ENCODE measurements at regions not wholly inside any gene's neighbourhood (a gene's known extent, or its start where the extent isn't known, plus 50 kb on each side); places are given as distances from the start of the nearest gene placed in this dataset.

DNA sequence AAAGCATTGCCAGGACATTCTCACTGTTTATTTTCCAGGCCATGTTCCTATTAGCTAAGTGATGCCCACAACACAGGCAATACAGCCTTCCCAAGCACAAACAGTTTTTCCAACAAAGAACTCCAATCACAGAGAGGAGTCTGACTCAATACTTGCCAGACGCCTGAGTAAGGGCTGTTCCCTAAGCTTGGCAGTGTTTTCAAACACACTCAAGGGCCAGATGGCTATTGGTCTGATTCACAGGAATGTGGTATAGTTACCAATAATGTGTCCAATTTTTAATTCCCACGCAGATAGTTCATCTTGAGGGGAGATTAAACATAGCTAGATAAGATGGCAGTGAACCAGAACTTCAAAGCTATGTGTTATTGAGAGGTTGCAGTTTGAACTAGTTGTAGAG lies 381.0 kb downstream of the SNAPC1 start:
- DNase-seq (ENCODE audit: low read depth in 2 of 2) = no peak

DNA sequence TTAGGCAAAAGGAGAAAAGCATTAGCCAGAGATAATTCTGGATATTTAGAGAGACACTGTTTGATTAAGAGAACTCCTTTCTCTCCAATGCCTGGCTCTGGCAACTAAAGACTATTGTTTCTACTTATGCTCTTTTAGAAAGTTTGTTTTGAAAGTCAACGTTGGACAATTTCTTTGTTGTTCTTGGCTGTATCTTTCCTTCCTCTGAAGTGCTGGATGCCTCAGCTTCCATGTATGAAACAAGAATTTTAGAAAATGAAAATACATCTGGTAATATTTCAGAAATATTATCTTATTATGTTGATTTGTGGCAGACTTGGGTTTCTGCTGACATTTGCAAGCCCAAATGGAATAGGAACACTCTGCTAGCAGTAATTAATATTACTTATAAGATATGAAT lies 382.6 kb downstream of the SNAPC1 start:
- no peak for DNase-seq (ENCODE audit: low read depth in 2 of 2)

DNA sequence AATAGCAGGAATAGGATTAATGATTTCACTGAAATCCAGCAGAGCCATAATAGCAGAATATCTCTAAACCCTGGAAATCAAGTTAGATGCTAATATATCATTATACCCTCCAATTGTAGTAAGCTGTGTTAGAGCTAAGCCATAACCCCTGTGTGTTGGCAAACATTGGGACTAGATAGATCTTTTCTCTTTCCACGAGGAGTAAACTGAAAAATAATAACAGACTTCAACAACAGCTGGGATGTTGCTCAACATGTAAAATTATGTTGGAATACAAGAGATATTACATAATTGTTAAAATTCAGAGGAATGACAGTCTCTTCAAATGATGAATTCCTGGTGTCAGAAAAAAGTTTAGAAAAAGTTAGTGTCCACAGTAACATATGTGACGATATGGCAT lies 383.8 kb downstream of the SNAPC1 start:
- DNase-seq (ENCODE audit: low read depth in 2 of 2) = no peak

DNA sequence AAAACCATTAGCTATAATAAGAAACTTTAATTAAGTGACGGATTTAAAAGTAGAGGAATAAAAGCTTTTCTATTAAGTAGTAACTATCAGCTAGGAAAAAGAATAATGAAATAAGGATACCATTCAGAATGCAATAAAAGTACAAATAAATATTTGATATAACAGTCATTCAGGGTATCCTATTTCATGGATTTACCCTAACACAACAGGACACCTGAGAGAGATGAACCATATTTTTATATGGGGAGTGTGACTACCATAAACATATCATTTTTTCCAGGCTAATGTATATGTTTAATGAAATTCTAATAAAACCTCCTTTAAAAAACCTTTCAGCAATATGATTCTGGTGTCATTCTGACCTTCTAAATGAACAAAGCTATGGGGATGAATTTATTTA lies 393.8 kb downstream of the SNAPC1 start:
- DNase-seq (ENCODE audit: low read depth in 2 of 2) = no peak

DNA sequence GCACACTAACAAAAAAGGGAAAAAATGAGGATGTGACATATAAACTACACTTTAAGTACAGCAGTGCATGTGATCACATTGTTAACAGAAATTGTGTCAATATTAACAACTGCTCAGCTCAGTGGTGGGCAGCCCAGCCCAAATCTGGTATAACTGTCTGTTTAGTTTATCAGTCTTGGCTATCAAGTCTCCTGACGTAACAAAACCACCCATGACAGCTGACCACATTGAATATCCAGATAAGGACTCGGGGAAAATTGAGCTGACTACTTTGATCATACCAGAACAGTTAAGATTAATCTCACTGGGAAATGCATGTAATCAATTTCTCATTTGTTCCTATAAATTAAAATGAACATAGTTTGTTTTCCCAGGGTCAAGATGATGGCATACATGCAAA lies 396.6 kb downstream of the SNAPC1 start:
- no peak for DNase-seq (ENCODE audit: low read depth in 2 of 2)

DNA sequence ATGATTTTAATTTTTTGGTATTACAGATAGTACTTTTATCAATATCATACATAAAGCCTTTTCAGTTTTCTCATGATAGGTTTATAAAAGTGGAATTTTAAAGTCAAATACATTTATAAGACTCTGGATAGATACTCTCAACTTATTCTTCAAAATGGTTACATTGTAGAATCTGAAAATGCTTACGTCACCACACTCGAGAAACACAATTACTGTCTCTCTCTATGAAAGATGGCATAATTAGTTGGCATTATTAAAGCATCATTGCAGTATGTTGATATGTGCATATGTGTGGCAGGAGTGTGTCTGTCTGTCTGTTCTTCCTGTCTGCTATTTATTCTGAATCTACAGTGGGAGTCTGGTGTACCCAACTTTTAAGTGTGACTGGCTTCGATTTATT lies 397.1 kb downstream of the SNAPC1 start:
- no peak for DNase-seq (ENCODE audit: low read depth in 2 of 2)

DNA sequence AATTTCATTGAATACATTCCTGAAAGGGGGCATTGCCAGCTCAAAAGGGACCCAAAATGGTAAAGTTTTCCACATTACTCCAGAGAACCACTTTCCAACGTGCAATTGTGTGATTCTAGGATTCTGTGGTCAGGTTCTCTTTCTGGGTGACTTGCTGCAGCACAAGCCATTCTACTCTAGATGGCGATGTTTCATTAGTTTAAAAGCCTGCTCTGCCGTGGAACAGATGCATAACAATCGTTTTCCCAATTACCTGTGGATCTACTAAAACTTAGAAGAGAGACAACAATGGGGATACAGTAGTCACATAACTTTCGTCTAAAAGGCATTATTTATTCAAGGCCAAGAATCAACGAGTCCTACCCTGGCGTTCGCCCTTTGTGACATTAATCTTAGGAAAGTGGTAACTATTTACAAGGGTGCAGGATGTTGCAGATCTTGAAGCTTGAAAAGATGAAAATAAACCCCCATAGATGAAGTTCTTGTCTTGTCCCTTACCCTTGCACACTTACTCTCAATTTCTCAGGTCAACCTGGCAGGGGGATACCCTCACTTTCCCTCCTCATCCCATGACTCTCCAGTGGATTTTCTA lies 400.9 kb downstream of the SNAPC1 start:
- no peak for DNase-seq (ENCODE audit: low read depth in 2 of 2)

DNA sequence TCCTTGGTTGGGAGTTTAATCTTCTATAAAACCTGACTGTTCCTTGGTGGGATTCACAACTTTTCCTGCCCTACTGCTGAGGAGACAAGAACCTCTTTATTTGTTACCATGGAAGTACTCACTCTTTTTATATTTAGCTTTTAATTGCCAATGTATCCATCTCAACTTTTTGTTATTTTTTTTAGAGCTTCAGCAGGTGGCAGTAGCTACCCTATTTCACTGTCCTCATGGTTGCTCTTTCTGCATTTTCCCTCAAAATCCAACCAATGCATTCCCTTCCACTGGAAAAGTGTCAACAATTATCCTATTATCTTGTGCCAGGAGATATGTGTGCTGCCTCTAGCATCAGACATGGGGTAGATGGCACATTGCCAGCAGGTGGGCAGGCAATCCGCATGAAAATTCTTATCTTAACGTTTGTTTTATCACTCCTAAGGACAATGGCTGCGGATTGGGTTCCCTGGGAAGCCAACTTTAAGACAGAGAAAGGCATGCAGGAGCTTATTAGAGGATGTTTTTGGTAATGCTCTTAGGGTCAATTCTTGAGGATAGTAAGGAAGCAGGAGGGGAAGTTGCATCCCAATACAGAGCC lies 406.4 kb downstream of the SNAPC1 start:
- DNase-seq (ENCODE audit: low read depth in 2 of 2) = no peak

DNA sequence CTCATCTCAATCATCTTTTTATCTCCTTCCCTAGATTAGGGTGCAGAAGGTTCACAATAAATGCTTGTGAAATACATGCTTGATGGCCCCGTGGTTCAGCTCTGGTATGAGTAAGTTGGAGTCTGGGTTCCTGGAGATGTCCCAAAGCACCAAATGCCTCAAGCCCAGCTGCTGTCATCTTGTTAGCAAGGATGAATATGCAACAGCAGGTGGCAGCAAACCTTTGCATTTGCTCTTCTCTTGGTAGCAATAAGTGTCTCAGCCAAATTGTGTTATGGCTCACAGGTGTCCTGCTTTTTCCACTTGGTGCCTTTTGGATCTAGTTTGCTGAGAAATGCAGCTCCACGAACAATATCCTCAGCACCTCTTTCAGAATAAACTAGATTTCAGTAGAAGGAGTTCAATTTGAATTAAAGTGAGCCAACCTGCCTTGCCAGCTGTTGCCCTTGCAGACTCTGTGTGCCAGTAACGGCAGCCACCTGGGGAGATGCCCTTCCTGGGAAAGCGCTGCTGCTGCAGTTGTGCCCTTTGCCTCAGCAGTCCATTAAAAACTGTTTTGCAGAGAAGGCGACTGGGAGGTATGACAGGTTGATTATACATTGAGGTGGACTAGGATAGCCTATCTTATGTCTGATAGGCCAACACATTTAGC lies 417.3 kb downstream of the SNAPC1 start:
- no peak for DNase-seq (ENCODE audit: low read depth in 2 of 2)

DNA sequence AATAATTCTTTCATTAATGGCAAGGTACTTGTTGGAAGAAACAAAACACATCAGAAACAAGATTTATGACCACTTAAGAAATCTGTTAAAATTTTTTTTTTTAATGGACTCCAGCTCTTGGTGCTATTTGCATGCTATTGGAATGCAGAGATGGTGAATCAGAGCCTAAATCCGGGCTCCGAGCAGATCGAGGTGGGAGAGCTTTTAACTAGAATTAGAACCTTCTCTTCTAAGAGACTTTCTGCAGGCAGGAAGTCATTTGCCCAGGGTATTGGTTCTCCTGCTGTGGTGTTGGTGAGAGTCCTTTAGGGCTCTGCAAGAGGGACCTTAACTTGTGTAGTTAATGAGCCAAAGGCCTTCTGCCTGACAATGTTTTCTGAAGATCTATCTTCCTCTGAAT lies 419.4 kb downstream of the SNAPC1 start:
- no peak for DNase-seq (ENCODE audit: low read depth in 2 of 2)

DNA sequence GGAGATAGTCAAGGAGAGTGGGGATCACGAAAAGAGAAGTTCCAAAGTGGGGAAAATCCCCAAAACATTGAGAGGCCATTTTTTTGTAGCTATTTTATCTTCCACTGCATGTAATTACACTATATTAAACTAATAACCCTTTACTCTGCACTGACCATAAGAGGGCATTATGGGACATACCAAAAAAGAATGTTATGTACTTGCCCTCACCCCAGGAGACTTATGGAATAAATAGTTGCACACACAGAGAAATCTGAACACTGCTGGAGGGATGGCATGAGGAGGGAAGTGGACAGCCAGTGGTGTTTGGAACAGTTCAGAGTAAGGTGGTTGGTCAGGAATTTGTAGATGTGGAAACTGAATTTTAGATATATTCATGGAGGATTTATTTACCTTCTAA lies 422.9 kb downstream of the SNAPC1 start:
- DNase-seq (ENCODE audit: low read depth in 2 of 2) = no peak

DNA sequence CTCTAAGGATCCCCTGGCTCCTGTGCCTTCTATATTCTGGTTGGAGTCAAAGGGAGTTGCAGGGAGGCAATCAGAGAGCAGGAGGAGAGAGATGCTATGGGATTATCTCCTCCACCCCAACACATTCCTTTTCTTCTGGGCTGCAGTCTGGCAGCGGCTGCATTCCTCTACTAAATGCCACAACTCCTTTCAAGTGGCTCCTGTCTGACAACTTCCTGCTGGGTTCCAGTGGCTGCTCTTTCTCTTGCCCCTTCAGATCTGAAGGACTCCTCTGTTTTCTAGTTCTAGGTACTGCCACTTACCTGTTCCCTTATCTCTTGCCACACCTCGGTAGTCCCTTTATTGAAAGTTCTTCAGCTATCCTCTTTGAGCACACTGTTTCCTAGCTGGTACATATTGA lies 425.0 kb downstream of the SNAPC1 start:
- no peak for DNase-seq (ENCODE audit: low read depth in 2 of 2)

DNA sequence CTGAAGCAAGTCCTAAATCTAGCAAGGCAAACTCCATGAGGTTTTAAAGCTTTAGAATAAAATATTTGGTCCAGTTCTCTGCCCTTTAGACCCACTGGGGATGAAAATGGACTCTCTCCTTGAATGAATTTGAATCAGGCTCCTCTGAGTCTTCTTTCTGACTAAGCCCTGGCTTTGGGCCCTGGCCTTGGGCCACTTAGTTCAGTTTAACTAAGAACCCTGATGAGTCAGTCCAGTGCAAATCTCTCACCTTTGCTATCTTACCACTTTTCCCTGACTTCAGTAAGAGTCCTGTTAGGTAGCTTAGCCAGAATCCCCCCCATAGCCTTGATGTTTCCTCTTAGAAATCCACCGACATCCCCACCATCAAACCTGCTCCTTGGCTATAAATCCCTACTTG lies 427.5 kb downstream of the SNAPC1 start:
- no peak for DNase-seq (ENCODE audit: low read depth in 2 of 2)

DNA sequence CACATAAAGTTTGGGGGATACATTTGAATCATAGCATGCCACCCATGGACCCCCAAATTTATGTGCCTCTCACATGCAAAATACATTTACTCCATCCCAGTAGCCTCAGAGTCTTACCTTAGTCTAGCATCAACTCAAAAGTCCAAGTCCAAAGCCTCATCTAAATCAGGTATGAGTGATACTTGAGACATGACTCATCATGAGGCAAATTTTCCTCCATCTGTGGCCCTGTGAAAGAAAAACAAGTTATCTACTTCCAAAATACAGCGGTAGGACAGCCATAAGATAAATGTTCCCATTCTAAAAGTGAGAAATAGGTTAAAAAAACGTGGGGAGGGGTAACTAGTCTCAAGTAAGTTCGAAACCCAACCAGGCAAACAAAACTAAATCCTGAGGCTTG lies 444.2 kb downstream of the SNAPC1 start:
- DNase-seq (ENCODE audit: low read depth in 2 of 2) = no peak

DNA sequence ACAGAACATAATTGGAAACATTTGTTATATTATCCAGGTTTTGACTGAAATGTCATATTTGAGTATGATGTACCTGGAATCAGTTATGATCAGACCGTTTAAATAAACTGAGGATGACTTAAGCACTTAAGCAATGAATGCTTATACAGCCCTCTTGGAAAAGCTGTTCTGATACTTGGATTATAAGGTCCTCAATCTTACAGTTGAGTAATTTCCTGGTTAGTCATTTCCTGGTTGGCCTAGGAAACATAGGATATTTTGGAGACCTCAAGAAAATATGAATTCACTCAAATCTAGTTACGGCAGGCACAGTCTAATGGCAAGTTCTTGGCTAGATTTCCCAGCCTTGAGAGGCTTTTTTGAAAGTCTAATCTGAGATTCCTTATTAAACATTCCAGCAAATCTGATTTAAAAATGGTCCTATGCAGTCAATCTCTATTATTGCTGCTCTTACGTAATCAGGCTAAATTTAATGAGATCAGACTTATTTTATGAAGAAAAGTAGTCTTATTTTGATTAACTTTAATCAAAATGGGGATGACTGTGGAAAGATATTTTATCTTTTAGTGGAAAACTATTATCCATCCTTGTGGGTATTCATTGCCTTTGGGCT lies 447.2 kb downstream of the SNAPC1 start:
- no peak for DNase-seq (ENCODE audit: low read depth in 2 of 2)

DNA sequence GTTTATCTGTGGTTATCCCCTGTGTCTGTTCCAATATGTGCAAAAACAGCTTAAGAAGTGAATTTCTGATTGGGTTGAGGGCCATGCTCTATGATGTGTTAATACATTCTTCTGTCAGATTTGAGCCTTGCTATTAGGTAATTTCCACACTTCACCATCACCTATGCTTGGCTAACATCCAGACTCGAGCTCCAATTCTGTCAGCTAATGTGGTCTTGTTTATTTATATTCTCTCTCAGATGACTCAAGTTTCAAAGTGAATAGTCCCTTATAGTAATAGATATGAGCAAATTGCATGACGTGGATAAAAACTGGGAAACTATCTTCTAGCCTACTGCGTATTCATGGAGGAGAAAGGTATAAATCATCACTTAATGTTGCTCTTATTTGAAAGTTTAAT lies 451.3 kb downstream of the SNAPC1 start:
- no peak for DNase-seq (ENCODE audit: low read depth in 2 of 2)

DNA sequence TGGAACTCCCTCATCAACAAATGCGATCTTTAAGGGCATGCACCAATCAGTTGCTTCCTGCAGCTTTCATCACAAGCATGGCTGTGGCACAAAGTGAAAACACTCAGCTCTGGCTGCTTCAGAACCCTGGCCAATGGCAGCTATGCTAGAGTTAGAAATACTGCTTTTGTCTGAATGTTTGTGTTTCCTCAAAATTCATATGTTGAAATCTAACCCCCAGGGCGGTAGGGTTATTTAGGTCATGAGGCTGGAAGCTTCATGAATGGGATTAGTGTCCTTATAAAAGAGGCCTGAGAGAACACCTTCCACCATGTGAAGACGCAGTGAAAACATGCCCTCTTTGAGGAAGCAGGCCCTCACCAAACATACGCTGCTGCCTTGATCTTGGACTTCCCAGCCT lies 453.9 kb downstream of the SNAPC1 start:
- DNase-seq (ENCODE audit: low read depth in 2 of 2) = no peak

DNA sequence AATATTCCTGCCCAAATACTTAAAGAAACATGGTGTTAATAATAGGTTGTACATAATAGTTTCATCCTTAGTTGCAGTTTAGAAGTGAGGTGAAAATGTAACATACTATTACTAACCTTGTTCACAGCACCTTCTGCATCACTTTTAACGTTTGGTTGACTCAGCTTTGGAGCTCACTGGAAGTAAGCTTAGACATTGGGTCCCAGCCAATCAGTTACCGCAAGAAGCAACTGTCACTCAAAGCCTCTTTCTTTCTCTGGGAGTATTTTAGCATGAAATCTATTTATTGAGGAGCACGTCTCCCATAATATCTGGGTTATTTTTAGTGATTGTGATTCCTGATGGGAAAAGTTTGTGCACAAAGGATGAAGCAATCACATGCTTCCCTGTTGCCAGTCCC lies 472.6 kb downstream of the SNAPC1 start:
- no peak for DNase-seq (ENCODE audit: low read depth in 2 of 2)

DNA sequence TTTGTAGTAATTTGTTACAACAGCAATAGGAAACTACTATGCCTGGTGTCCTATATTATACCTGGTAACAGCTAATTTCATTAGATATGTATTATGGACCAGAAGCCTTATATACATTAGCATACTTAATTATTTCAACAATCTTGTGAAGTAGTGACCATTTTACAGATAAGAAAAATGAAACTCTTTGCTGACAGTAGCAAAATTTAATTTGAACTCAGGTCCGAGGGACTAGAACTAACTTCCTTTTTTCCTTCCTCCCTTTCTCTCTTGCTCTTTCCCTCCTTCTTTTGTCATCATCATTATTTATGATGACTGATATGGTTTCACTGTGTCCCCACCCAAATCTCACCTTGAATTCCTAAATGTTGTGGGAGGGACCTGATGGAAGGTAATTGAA lies 482.0 kb downstream of the SNAPC1 start:
- DNase-seq (ENCODE audit: low read depth in 2 of 2) = no peak

DNA sequence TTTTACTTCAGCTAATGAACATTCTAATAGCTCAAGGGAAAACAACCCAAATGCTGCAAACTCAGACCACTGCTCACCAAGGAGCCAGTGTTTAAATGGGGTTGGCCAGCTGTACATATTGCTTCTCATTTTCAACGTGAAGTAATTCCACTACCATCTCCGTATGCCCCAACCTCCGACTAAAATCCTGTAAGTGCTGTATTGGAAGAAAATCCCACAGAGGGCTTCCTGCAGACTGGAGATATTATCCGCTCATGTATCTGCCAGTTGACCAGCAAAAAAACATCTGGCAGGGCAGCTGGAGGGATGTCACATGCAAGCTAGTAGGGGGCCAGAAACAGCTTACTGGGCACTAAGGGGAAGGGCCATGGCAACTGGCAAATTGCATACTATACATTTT lies 485.0 kb downstream of the SNAPC1 start:
- no peak for DNase-seq (ENCODE audit: low read depth in 2 of 2)

DNA sequence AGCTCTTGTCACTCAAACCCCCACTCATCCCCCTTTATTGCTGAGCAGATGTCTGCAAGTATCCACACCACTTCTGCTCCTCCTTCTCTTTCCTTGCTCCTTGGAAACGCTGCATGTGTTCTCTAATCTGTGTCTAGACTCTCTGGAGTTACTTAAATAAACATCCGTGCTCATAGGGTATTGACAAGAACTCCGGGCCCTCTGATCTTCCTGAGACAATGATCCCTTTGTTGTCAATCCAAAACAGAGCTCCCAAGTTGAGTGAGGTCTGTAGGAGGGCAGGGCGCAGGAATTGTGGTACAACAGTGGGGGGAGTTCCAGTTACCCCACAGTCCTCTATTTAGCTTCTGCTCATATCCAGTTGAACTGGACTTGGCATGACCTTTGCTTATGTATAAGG lies 489.0 kb downstream of the SNAPC1 start:
- DNase-seq (ENCODE audit: low read depth in 2 of 2) = no peak

DNA sequence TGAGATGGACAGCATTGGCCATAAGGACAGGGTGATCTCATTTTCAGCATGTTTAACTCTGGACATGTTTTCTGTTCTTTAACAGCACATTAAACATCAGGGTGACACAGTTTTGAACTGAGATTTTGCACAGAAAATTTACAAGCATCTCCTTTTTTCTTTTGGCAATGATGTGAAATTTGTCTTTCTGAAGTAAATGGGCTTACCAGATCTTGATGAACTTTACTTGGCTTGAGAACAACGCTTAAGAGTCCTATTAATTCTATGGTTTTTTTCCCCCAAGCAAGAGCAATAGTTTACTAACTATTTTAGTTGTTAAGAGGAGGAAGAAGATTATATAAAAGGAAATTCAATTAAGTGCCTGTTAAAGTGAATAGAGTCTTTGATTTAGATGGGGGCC lies 491.0 kb downstream of the SNAPC1 start:
- DNase-seq (ENCODE audit: low read depth in 2 of 2) = no peak

DNA sequence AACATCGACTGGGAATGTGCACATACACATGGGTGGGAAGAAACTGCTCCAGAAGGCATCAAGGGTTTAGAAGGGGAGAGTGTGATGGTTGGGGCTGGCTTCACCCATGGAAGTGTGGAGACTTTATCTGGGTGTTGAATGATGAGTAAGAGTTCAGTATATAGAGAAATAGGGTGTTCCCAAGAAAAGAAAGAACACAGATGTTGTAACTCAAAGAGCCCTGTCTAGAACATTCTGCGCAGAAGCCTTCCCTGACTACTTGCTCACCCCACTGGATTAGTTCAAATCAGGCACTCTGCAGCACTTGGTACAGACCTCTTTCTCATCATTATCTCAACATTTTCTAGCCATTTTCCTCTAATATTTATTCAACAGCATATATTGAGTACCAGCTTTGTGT lies 491.7 kb downstream of the SNAPC1 start:
- DNase-seq (ENCODE audit: low read depth in 2 of 2) = no peak
